Endothelial cell of umbilical vein (primary cell): ENCODE measurements at regions not wholly inside any gene's neighbourhood (a gene's known extent, or its start where the extent isn't known, plus 50 kb on each side); places are given as distances from the start of the nearest gene placed in this dataset.

ENCODE experiments used
- BruUV-seq: library from RNA; stranded (reverse); fragments of 400-500 nt; replicated peaks from 2 replicates; lab custom pipeline; 2021; lab: Mats Ljungman, UMichigan
- CTCF ChIA-PET: fragments of 300-600, 350-600 bp; sonication (Branson Sonifier 250); formaldehyde crosslinking; loops from one replicate; lab custom pipeline; 2021; ENCODE audit warnings: antibody characterized with exemption, inconsistent platforms; lab: Charles Lee
- POLR2A ChIA-PET: fragments of 300-600, 350-600 bp; sonication (Branson Sonifier 250); formaldehyde crosslinking; loops from one replicate; lab custom pipeline; 2021; ENCODE audit warnings: antibody characterized with exemption, inconsistent platforms; lab: Charles Lee
- DNase-seq: peaks from one replicate; pipeline ENCODE4 v3.0.0-alpha.2; 2011; ENCODE audit warnings: low read depth, low spot score
- FAIRE-seq: peaks from 2 replicates; lab custom pipeline; 2011; peaks lifted over from hg19 to GRCh38; lab: Jason Lieb, UNC
- H2AFZ ChIP-seq: 2 replicates; pipeline ENCODE4 v1.6.0; 2012; ENCODE audit warnings: low read depth, low read length, control low read depth, inconsistent platforms
- H3K27ac ChIP-seq: 2 replicates; pipeline ENCODE4 v1.5.1; 2011; ENCODE audit warnings: low read depth, mild to moderate bottlenecking, control low read depth, low read length, moderate library complexity; ENCODE audit not compliant: insufficient read depth
- H3K27me3 ChIP-seq, 2 experiments: 2 replicates each; pipeline versions ENCODE4 v1.6.0 to v1.6.1; 2011; ENCODE audit warnings: low read length in 2 of 2, mixed read lengths in 1 of 2; ENCODE audit not compliant: control insufficient read depth in 2 of 2, insufficient read depth in 2 of 2
- H3K36me3 ChIP-seq, 2 experiments: 2 replicates in 1 of 2; 3 replicates in 1 of 2; pipeline ENCODE4 v1.5.1; 2011; ENCODE audit warnings: low read length in 2 of 2, mild to moderate bottlenecking in 1 of 2, moderate library complexity in 1 of 2; ENCODE audit not compliant: control insufficient read depth in 2 of 2, insufficient read depth in 2 of 2; ENCODE audit errors: extremely low read depth in 1 of 2
- H3K4me1 ChIP-seq: 3 replicates; pipeline ENCODE4 v1.5.1; 2011; ENCODE audit warnings: mild to moderate bottlenecking, low read length; ENCODE audit not compliant: control insufficient read depth, insufficient read depth; ENCODE audit errors: extremely low read depth
- H3K4me2 ChIP-seq: 2 replicates; pipeline ENCODE4 v1.6.1; 2011; ENCODE audit warnings: low read length, control low read depth, mixed read lengths; ENCODE audit not compliant: insufficient read depth
- H3K4me3 ChIP-seq, 3 experiments: fragments of 200-600 bp in 1 of 3; sonication (generic), shearing (Covaris generic) in 1 of 3; replicated peaks in 1 of 3; 2 replicates each; pipeline ENCODE4 v1.5.1; 2011 to 2016; ENCODE audit warnings: control low read depth in 3 of 3, low read length in 3 of 3, mild to moderate bottlenecking in 2 of 3, inconsistent platforms in 1 of 3, low read depth in 1 of 3, moderate library complexity in 1 of 3; ENCODE audit not compliant: insufficient read depth in 1 of 3
- H3K79me2 ChIP-seq: 2 replicates; pipeline ENCODE4 v1.6.0; 2012; ENCODE audit warnings: low read length, inconsistent platforms; ENCODE audit not compliant: control insufficient read depth, insufficient read depth
- H3K9ac ChIP-seq: replicated peaks from 2 replicates; pipeline ENCODE3; 2011; ENCODE audit warnings: low read length, control low read depth; ENCODE audit not compliant: insufficient read depth; ENCODE audit errors: extremely low read depth
- H3K9me1 ChIP-seq: replicated peaks from 3 replicates; pipeline ENCODE4 v1.6.0; 2011; ENCODE audit warnings: mild to moderate bottlenecking, low read length; ENCODE audit not compliant: control insufficient read depth, insufficient read depth; ENCODE audit errors: extremely low read depth
- H3K9me3 ChIP-seq: replicated peaks from 2 replicates; pipeline ENCODE4 v1.5.1; 2012; ENCODE audit warnings: low read length, inconsistent platforms; ENCODE audit not compliant: control insufficient read depth, insufficient read depth
- H4K20me1 ChIP-seq: replicated peaks from 2 replicates; pipeline ENCODE3; 2011; ENCODE audit warnings: mild to moderate bottlenecking, low read length; ENCODE audit not compliant: control insufficient read depth, insufficient read depth; ENCODE audit errors: extremely low read depth
- EZH2 ChIP-seq: IDR thresholded peaks from 2 replicates; pipeline ENCODE4 v1.6.1; 2012; ENCODE audit warnings: borderline replicate concordance, low read depth, mild to moderate bottlenecking, moderate library complexity, low read length, inconsistent platforms; ENCODE audit not compliant: severe bottlenecking
- FOS ChIP-seq: IDR thresholded peaks from 2 replicates; pipeline ENCODE4 v1.6.1; 2011; ENCODE audit warnings: mild to moderate bottlenecking, low read length, moderate library complexity, borderline replicate concordance; ENCODE audit not compliant: insufficient read depth
- GATA2 ChIP-seq: IDR thresholded peaks from 2 replicates; pipeline ENCODE4 v1.7.0; 2011; ENCODE audit warnings: low read depth, mild to moderate bottlenecking, moderate library complexity, mixed read lengths, low read length; ENCODE audit not compliant: insufficient read length, insufficient read depth
- JUN ChIP-seq: IDR thresholded peaks from 2 replicates; pipeline ENCODE4 v1.6.1; 2011; ENCODE audit warnings: borderline replicate concordance, low read depth; ENCODE audit not compliant: insufficient read length, insufficient read depth
- MYC ChIP-seq: IDR thresholded peaks from one replicate; pipeline ENCODE4 v1.6.1; 2011; ENCODE audit warnings: mild to moderate bottlenecking, low read depth, low read length
- POLR2A ChIP-seq: IDR thresholded peaks from 2 replicates; pipeline ENCODE4 v1.6.1; 2012; ENCODE audit warnings: low read depth, mild to moderate bottlenecking, control low read depth, low read length
- POLR2AphosphoS5 ChIP-seq: IDR thresholded peaks from 2 replicates; pipeline ENCODE4 v1.6.1; 2012; ENCODE audit warnings: low read depth, mild to moderate bottlenecking, control low read depth, low read length, moderate library complexity; ENCODE audit not compliant: insufficient read depth
- dilution Hi-C: fragments of 300-500 bp; cut with MboI; formaldehyde crosslinking; loops from one replicate; pipeline ENCODE4 v1.15.0; 2019; ENCODE audit warnings: low sequenced_read_pairs; ENCODE audit not compliant: extremely low pct_ligation_motif_present
- intact Hi-C: fragments of 100-400 bp; cut with micrococcal nuclease; formaldehyde crosslinking; loops from one replicate; pipeline ENCODE4 v1.10.0; 2022
- TF ChIP-seq, protein P1 (sequence below), 2 donors: IDR thresholded peaks; 1 replicate in 1 of 2; 2 replicates in 1 of 2; pipeline ENCODE4 v1.5.1; 2011; ENCODE audit warnings: low read length in 2 of 2, mild to moderate bottlenecking in 2 of 2, moderate library complexity in 2 of 2, control low read depth in 1 of 2, inconsistent platforms in 1 of 2, low read depth in 1 of 2; ENCODE audit not compliant: insufficient read depth in 1 of 2; ENCODE audit errors: extremely low read depth in 1 of 2
- TF ChIP-seq, protein P2 (sequence below): IDR thresholded peaks from 2 replicates; pipeline ENCODE4 v1.6.1; 2011; ENCODE audit not compliant: insufficient read depth, insufficient read length

DNA sequence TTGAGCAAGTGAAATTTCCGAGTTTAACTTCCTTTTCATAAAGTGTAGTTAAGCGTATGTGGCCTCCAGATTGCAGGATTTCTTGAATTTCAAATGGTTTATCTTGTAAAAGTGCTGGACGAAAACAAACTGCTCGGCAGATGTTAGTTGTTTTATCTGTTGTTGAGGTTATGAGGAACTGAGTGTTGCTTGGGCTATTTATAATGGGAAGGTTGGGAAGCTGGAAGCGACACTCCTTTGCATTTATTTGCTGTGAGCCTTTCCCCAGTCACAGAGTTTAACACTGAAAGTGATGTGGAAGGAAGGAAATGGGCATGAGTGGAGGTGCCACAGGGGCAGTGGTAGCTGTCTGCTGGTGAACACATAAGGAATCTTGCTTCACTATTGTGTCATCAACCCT, 284.9 kb downstream of the PCDH7 start:
- no peaks in the 10 kb centered on the region for H4K20me1 ChIP-seq
- H3K9me3 ChIP-seq, result no peaks in the 10 kb centered on the region
- no peaks in the 10 kb centered on the region for H3K27me3 ChIP-seq
- no peaks in the 10 kb centered on the region for H3K36me3 ChIP-seq
- H2AFZ ChIP-seq, result no peak overlapping the region
- DNase-seq (no peak), FAIRE-seq (no peak)
- no TSS peak for BruUV-seq
- H3K4me3 ChIP-seq, result no peak overlapping the region
- intact Hi-C loops (no loop called here), dilution Hi-C loops (no loop called here)
- no peaks in the 10 kb centered on the region for H3K4me1 ChIP-seq
- no peak for TF ChIP-seq JUN
- no peak for TF ChIP-seq GATA2
- TF ChIP-seq, protein P1, sequence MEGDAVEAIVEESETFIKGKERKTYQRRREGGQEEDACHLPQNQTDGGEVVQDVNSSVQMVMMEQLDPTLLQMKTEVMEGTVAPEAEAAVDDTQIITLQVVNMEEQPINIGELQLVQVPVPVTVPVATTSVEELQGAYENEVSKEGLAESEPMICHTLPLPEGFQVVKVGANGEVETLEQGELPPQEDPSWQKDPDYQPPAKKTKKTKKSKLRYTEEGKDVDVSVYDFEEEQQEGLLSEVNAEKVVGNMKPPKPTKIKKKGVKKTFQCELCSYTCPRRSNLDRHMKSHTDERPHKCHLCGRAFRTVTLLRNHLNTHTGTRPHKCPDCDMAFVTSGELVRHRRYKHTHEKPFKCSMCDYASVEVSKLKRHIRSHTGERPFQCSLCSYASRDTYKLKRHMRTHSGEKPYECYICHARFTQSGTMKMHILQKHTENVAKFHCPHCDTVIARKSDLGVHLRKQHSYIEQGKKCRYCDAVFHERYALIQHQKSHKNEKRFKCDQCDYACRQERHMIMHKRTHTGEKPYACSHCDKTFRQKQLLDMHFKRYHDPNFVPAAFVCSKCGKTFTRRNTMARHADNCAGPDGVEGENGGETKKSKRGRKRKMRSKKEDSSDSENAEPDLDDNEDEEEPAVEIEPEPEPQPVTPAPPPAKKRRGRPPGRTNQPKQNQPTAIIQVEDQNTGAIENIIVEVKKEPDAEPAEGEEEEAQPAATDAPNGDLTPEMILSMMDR (IDR thresholded peaks at IDR 0.05; ENCODE audit: extremely low read depth in 1 of 2, insufficient read depth in 1 of 2, low read depth in 1 of 2, low read length in 2 of 2), result no peak
- no peak for TF ChIP-seq EZH2
- TF ChIP-seq FOS, result no peak
- no peak for TF ChIP-seq MYC
- TF ChIP-seq, protein P2, sequence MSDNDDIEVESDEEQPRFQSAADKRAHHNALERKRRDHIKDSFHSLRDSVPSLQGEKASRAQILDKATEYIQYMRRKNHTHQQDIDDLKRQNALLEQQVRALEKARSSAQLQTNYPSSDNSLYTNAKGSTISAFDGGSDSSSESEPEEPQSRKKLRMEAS, result no peak
- no peak for TF ChIP-seq POLR2AphosphoS5
- TF ChIP-seq POLR2A, result no peak
- H3K9ac ChIP-seq, result no peak overlapping the region
- no peaks in the 10 kb centered on the region for H3K79me2 ChIP-seq
- no peak overlapping the region for H3K27ac ChIP-seq
- ChIA-PET CTCF (interaction anchor here (0.7 kb wide), 1 partner anchor 11 kb away, joined by 3 read pairs; no protein-coding TSS in a partner anchor), POLR2A (no interaction called here)
- no peaks in the 10 kb centered on the region for H3K9me1 ChIP-seq
- H3K4me2 ChIP-seq, result no peak overlapping the region
